Mesothelial cell of epicardium (in vitro differentiated cells): ENCODE measurements at regions not wholly inside any gene's neighbourhood (a gene's known extent, or its start where the extent isn't known, plus 50 kb on each side); places are given as distances from the start of the nearest gene placed in this dataset.
A peak's percentile ranks its signal among the peaks of the same experiment; 100 is the strongest.

Experiments used
- DNase-seq, 2 experiments: peaks; one replicate each; pipeline ENCODE4 v3.0.0; 2021; ENCODE audit warnings: low spot score in 2 of 2; ENCODE audit not compliant: unreplicated experiment in 2 of 2
- H3K27ac Mint-ChIP-seq: 2 replicates; pipeline ENCODE4 v1.8.0; 2021; ENCODE audit warnings: mixed read lengths
- H3K27me3 Mint-ChIP-seq: 2 replicates; pipeline ENCODE4 v1.8.0; 2021; ENCODE audit warnings: low read depth, mixed read lengths
- H3K36me3 Mint-ChIP-seq: 2 replicates; pipeline ENCODE4 v1.8.0; 2021; ENCODE audit warnings: mixed read lengths
- H3K4me1 Mint-ChIP-seq: 2 replicates; pipeline ENCODE4 v1.8.0; 2021; ENCODE audit warnings: mixed read lengths
- H3K4me3 Mint-ChIP-seq: 2 replicates; pipeline ENCODE4 v1.8.0; 2021; ENCODE audit warnings: mild to moderate bottlenecking, moderate library complexity, mixed read lengths
- H3K9me3 Mint-ChIP-seq: 2 replicates; pipeline ENCODE4 v1.8.0; 2021; ENCODE audit warnings: mixed read lengths
- CTCF ChIP-seq: fragments of 200-600 bp; sonication (generic); IDR thresholded peaks from one replicate; pipeline ENCODE4 v1.5.0; 2021; ENCODE audit warnings: antibody characterized with exemption; ENCODE audit not compliant: unreplicated experiment

- DNase-seq, result no peak
- Mint-ChIP-seq H3K27me3 (no peaks in the 10 kb centered on the region), H3K27ac (no peak overlapping the region), H3K4me3 (no peak overlapping the region), H3K9me3 (no peaks in the 10 kb centered on the region), H3K36me3 (peaks cover 1% of the 10 kb centered on the region), H3K4me1 (no peaks in the 10 kb centered on the region)
- TF ChIP-seq CTCF, result no peak
Measured at GRCh38 chr13:50629966-50630365, 213.5 kb downstream of the DLEU7 start.

GRCh38 chr13:50631041-50631440 is 212.5 kb downstream of the DLEU7 start:
- Mint-ChIP-seq H3K4me3 (no peak overlapping the region), H3K36me3 (peaks cover 1% of the 10 kb centered on the region), H3K4me1 (peaks cover 10% of the 10 kb centered on the region), H3K27me3 (no peaks in the 10 kb centered on the region), H3K27ac (no peak overlapping the region), H3K9me3 (no peaks in the 10 kb centered on the region)
- no peak for DNase-seq
- TF ChIP-seq CTCF, result no peak

GRCh38 chr13:50634339-50634738 is 209.2 kb downstream of the DLEU7 start:
- Mint-ChIP-seq H3K36me3 (peaks cover 1% of the 10 kb centered on the region), H3K4me3 (no peak overlapping the region), H3K27ac (no peak overlapping the region), H3K27me3 (no peaks in the 10 kb centered on the region), H3K9me3 (peaks cover 4% of the 10 kb centered on the region), H3K4me1 (peaks cover 10% of the 10 kb centered on the region)
- DNase-seq, result no peak
- no peak for TF ChIP-seq CTCF

- peak overlapping the region; percentile 64 for H3K27ac Mint-ChIP-seq
- peaks cover 4% of the 10 kb centered on the region for H3K9me3 Mint-ChIP-seq
- no peak overlapping the region for H3K4me3 Mint-ChIP-seq
- no peaks in the 10 kb centered on the region for H3K27me3 Mint-ChIP-seq
- no peaks in the 10 kb centered on the region for H3K36me3 Mint-ChIP-seq
- no peak for TF ChIP-seq CTCF
- peaks cover 10% of the 10 kb centered on the region for H3K4me1 Mint-ChIP-seq
- DNase-seq, result no peak
Measured at GRCh38 chr13:50635504-50635903, 208.0 kb downstream of the DLEU7 start.

- Mint-ChIP-seq H3K36me3 (no peaks in the 10 kb centered on the region), H3K27me3 (no peaks in the 10 kb centered on the region), H3K4me1 (peaks cover 10% of the 10 kb centered on the region), H3K9me3 (peaks cover 4% of the 10 kb centered on the region), H3K4me3 (peak overlapping the region; percentile 20), H3K27ac (peak overlapping the region; percentile 64)
- no peak for TF ChIP-seq CTCF
- no peak for DNase-seq
Measured at GRCh38 chr13:50636007-50636704, 207.3 kb downstream of the DLEU7 start.
